GM12892 (cell line): ENCODE measurements at regions not wholly inside any gene's neighbourhood (a gene's known extent, or its start where the extent isn't known, plus 50 kb on each side); places are given as distances from the start of the nearest gene placed in this dataset.

ENCODE experiments used
- DNase-seq: peaks from one replicate; pipeline ENCODE4 v3.0.0; 2011; ENCODE audit not compliant: insufficient read length
- FAIRE-seq: peaks from 2 replicates; lab custom pipeline; 2011; peaks lifted over from hg19 to GRCh38; lab: Jason Lieb, UNC
- POLR2A ChIP-seq: IDR thresholded peaks from 2 replicates; pipeline ENCODE4 v1.6.1; 2011; ENCODE audit warnings: low read depth, low read length, control low read depth
- POLR2AphosphoS5 ChIP-seq: IDR thresholded peaks from 2 replicates; pipeline ENCODE4 v1.6.1; 2011; ENCODE audit warnings: low read depth, low read length, control low read depth
- TAF1 ChIP-seq: IDR thresholded peaks from 2 replicates; pipeline ENCODE4 v1.6.1; 2011; ENCODE audit warnings: low read depth, mild to moderate bottlenecking, control low read depth, low read length, borderline replicate concordance

DNA sequence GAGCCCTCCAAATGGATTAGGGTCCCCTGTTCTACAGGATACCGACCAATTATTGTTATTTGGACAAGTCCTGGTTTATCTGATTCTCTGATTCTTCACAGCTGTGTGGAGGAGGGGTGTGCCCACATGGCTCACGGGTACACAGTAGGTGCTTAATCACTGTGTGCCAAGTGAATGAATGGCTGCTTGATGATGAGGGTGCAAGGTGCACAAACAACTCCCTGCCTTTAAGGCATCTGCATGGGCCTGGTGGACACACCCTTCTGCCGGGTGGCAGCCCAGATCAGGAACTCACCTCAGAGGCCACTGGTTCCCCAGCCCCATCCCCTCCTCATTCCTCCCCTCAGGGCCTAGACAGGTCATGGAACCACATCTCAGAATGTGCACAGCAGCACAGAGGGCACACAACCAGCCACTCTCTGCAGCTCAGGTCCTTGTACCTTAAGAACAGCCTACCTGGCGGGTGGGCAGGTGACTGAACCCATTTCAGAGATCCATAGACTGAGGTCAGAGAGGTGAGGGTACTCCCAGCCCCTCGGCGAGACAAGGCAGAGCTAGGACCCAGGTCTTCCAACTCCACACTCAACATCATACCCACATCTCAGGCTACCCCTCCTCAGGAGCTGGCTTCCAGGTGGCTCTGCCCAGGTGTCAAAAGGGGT, 50.3 kb downstream of the SHANK2 start:
- no peak for TF ChIP-seq POLR2A
- TF ChIP-seq POLR2AphosphoS5 = no peak
- no peak for TF ChIP-seq TAF1
- FAIRE-seq (no peak), DNase-seq (no peak)

DNA sequence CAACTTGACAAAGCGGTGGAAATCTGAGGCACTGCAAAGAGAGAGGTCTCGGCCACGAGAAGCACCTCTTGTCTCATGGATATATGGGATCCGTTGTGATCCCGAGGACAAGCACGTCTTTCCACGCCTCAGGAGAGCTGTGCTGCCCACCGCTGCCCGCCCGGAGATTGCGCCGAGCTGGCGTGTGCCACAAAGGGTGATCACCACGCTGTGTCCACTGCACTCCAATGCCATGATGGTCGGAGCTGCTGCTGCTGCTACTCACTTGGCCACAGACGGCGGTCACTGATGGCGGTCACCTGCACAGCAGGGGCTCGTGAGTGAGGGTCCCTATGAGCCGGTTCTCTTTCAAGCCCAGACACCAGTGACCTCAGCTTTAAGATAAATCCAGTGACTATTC, 51.1 kb downstream of the SHANK2 start:
- no peak for DNase-seq
- FAIRE-seq = no peak
- no peak for TF ChIP-seq TAF1
- no peak for TF ChIP-seq POLR2AphosphoS5

DNA sequence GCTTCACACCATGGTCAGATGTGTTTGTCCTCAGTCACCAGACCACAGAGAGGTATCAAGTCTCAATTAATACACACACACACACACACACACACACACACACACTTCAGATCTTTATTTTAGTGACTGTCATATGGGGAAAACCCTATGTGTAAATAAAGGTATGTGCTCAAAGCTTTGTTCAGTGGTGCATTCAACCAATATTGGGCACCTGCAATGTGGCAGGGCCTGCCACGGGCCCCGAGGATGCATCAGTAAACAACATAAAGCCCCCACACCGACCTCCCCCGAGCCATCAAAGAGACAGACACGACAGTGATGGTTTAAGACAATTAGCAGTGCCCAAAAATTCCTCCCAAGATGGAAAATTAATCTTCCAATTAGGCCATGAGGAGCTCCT, 51.6 kb downstream of the SHANK2 start:
- FAIRE-seq = no peak
- TF ChIP-seq TAF1 (no peak), POLR2A (no peak), POLR2AphosphoS5 (no peak)
- DNase-seq = no peak

DNA sequence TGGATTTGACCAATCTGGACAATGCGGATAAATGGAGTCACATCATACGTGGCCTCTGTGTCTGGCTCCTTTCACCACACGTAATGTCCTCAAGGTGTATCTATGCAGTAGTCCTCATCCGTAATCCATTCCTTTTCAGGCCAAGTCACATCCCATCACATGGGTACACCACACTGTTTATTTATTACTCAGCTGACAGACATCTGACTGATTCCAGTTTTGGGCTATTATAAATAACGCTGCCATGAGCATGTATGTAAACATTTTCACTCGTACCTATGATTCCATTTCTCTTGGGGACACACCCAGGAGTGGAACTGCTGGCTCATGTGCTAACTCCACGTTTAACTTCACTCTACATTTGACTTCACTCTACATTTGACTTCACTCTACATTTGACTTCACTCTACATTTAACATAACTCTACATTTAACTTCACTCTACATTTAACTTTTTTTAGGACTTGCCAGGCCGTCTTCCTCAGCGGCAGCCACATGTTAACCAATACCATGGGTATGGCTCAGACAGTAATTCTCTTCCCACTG, 52.1 kb downstream of the SHANK2 start:
- no peak for DNase-seq
- no peak for TF ChIP-seq POLR2A
- TF ChIP-seq POLR2AphosphoS5 = no peak
- TF ChIP-seq TAF1 = no peak
- no peak for FAIRE-seq

DNA sequence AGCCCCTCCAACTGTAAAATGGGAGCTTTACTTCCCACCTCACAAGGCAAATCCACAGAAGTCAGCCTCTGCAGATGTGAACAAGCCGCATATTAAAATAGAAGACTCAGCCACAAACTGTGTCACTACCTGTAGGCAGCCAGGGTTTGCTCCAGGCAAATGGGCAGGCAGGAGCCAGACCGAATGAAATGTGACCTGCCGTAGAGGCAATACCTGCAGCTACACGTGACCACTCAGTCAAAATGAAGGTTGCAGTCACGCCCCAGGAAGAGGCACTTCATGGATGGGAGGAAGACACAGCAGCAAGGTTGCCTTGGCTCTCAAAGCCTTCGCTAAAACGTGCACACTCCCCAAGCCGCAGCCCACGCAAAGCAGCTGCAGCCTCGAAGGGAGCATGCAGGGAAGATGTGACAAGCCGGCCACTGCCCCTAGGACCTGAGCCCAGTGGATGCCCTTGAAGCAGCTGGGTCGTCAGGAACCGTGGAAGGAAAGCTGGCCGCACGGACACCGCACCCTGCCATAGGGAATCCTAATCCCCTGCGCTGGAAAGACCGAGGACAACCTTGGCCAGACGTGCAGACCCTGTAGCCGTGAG, 53.1 kb downstream of the SHANK2 start:
- no peak for TF ChIP-seq TAF1
- TF ChIP-seq POLR2A = no peak
- no peak for TF ChIP-seq POLR2AphosphoS5
- no peak for FAIRE-seq

DNA sequence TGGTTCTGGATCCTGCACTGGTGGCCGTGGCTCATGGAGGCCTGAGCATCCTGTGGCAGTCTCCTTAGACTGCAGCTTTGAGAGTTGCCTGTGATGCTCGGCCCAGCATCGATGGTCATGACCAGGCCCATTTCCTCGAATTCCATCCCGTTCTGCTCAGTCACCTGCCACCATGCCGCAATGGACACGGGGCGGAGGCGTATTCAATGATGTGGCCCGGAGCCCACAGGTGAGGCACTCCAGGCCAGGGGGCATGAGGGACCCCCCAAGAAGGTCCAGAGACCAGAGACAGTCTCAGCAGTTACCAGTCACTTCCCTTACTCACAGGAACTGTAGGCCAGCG, 53.6 kb downstream of the SHANK2 start:
- no peak for FAIRE-seq
- no peak for DNase-seq
- TF ChIP-seq POLR2A (no peak), TAF1 (no peak), POLR2AphosphoS5 (no peak)

More for the DNA sequence above, 53.1 kb downstream of the SHANK2 start:
- no peak for DNase-seq

DNA sequence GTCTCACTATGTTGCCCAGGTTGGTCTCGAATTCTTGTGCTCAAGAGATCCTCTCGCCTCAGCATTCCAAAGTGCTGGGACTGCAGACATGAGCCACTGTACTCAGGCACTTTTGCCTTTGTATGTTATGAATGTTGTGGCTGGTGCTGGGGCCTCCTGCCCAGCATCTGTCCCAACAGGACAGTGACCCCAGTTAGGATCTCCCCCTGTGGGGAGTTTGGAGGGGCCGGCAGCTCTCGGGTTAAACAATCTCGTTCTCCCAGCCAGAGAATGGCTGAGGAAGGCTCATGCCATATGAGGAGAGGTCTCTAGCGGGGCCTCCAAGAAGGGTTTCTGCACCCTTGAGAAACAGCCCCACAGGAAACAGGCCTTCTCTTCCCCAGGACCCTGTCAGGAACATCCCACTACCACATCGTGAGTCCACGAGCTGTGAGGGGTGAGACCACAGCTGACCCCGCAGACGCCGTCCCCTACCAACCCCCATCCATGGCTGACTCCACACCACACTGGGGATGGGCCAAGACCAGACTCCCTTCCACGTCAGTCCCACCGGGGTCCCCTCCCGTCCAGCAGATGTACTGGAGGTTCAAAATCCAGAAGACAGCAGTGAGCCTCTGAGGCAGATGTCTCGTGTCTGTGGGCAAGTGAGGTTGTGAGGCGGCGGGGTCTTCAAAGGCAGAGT, 54.1 kb downstream of the SHANK2 start:
- TF ChIP-seq TAF1 (no peak), POLR2AphosphoS5 (no peak), POLR2A (no peak)
- no peak for FAIRE-seq
- no peak for DNase-seq

DNA sequence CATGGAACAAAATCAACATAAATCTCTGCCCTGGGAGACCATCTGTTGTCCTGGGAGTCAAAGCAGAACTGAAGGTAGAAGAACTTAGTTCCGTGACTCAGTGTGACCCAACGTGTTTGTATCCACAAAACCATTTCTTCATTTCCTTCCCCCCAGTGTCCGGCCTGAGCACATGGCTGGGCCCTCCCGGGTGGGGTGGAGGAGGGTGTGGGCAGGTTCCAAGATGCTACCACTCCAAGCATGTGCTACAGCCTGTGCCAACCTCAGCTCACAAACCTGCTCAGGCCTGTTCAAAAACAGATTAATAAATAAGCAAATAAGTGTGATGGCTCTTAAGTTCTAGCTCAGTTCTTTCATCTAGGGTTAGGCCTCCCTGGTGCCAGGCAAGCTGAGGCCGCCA, 55.3 kb downstream of the SHANK2 start:
- DNase-seq (no peak), FAIRE-seq (no peak)
- no peak for TF ChIP-seq POLR2AphosphoS5
- no peak for TF ChIP-seq TAF1
- no peak for TF ChIP-seq POLR2A

DNA sequence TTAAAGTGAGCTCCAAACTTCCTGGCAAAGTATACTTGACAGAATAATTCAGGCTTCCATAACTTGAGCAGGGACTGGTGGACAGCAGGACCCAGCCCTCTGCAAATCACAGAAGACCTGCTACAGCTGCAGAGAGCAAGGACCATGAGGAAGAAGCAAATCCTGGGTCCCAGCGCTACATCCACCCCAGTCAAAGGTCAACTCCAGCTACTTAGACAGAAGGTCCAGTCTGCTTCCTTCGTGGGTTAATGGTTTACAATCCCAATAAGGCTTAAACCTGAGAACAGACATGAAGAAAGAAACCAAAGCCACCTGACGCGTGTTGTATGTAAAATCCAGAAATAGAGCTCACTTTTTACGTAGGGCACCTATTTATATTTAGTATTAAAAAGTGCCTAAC, 57.7 kb downstream of the SHANK2 start:
- TF ChIP-seq TAF1 (no peak), POLR2A (no peak), POLR2AphosphoS5 (no peak)
- DNase-seq (no peak), FAIRE-seq (no peak)

DNA sequence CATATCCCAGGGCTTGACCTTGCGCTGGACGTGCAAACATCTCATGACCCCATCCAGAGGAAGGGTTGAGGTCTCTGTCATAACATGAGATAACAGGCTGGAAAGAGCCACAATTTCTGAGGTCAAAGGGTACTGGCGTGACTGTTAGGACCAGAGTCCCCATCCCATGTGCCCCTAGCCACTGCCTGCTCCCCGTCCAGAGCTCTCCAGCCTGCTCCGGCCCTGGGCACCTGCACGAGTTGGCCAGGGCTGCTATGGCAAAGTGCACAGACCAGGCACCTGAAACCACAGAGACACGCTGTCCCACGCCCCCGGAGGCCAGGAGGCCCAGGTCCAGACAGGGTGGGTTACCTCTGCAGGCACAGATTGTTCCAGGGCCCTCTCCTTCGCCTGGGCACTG, 58.9 kb downstream of the SHANK2 start:
- no peak for TF ChIP-seq POLR2AphosphoS5
- TF ChIP-seq POLR2A = no peak
- TF ChIP-seq TAF1 = no peak
- no peak for FAIRE-seq

DNA sequence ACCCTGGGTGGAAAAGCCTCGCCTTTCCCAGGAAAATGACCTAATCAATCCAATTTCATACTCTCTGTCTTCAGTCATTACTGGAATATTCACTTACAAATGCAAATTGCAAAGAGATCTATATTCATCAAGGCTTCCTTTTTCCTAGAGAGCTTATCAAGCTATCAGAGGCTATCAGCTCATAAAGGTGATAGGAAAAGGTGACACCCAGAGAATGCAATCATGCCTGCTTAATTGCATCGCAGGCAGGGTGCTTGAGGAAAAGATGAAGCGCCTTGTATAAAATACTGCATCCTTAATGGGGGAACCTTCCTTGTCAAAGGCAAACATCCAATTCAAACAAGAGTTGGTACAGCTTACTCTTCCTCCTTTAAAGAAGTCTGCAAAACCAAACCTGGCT, 59.7 kb downstream of the SHANK2 start:
- TF ChIP-seq POLR2A (no peak), POLR2AphosphoS5 (no peak), TAF1 (no peak)
- FAIRE-seq (no peak), DNase-seq (no peak)

More for the DNA sequence above, 58.9 kb downstream of the SHANK2 start:
- no peak for DNase-seq

DNA sequence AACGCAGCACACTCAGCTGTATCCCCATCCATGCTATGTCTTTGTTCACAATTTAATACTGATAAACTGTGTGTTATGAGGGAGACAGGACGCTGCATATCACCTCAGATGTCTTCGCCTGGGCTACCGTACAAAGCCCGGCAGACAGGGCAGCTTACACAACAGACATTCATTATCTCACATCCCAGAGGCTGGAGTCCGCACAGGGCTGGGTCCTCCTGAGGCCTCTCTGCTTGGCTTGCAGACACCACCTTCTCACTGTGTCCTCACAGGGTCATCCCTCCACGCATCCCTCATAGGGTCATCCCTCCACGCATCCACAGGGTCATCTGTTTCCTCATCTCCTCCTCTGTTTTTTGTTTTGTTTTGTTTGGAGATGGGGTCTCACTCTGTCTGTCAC, 61.2 kb downstream of the SHANK2 start:
- no peak for TF ChIP-seq TAF1
- TF ChIP-seq POLR2A = no peak
- no peak for TF ChIP-seq POLR2AphosphoS5
- DNase-seq (no peak), FAIRE-seq (no peak)
